ENCODE measurements at regions not wholly inside any gene's neighbourhood (a gene's known extent, or its start where the extent isn't known, plus 50 kb on each side); places are given as distances from the start of the nearest gene placed in this dataset.

GRCh38 chr4:110787707-110788106, 164.8 kb upstream of the PITX2 start (continued):
- no peak for TF ChIP-seq KDM4A (IDR thresholded peaks at IDR 0.05; ENCODE audit: low read depth, low read length, severe bottlenecking)
- no peak for TF ChIP-seq RXRA (IDR thresholded peaks at IDR 0.05; ENCODE audit: insufficient read depth, low read depth, low read length)
- no peak for TF ChIP-seq RNF2 (IDR thresholded peaks at IDR 0.05; ENCODE audit: borderline replicate concordance, low read depth, low read length, missing control alignments, poor library complexity, severe bottlenecking)
- TF ChIP-seq TCF12 (IDR thresholded peaks at IDR 0.05; ENCODE audit: low read depth, low read length) = no peak
- TF ChIP-seq SP1 (IDR thresholded peaks at IDR 0.05; ENCODE audit: low read depth, low read length) = no peak
- TF ChIP-seq NRF1 (IDR thresholded peaks at IDR 0.05; ENCODE audit: low read depth, low read length) = no peak
- no peak for TF ChIP-seq TBP (IDR thresholded peaks at IDR 0.05; ENCODE audit: low read depth, low read length)
- TF ChIP-seq KDM1A (IDR thresholded peaks at IDR 0.05; ENCODE audit: borderline replicate concordance, low read length) = no peak
- no peak for TF ChIP-seq RAD21 (IDR thresholded peaks at IDR 0.05 in 1 of 2, conservative IDR thresholded peaks at IDR 0.05 in 1 of 2; ENCODE audit: low read depth in 2 of 2, low read length in 2 of 2)
- no peak for TF ChIP-seq MAFK (IDR thresholded peaks at IDR 0.05; ENCODE audit: low read depth, low read length)
- no peak for TF ChIP-seq MAX (IDR thresholded peaks at IDR 0.05)
- no peak for TF ChIP-seq EZH2 (IDR thresholded peaks at IDR 0.05; ENCODE audit: low read depth, low read length, severe bottlenecking)
- no peak for TF ChIP-seq ASH2L (IDR thresholded peaks at IDR 0.05; ENCODE audit: low read length)
- no peak for TF ChIP-seq TAF7 (optimal IDR thresholded peaks at IDR 0.05; ENCODE audit: borderline replicate concordance, low read depth, low read length)
- no peak for TF ChIP-seq POLR2A (IDR thresholded peaks at IDR 0.05; ENCODE audit: control extremely low read depth in 1 of 2, low read depth in 2 of 2, low read length in 2 of 2)
